IMR-90 (cell line): ENCODE measurements at regions not wholly inside any gene's neighbourhood (a gene's known extent, or its start where the extent isn't known, plus 50 kb on each side); places are given as distances from the start of the nearest gene placed in this dataset.

Experiments
- NFE2L2 ChIP-seq: fragments of 150-350 bp; IDR thresholded peaks from 2 replicates; pipeline ENCODE4 v1.6.1; 2016; ENCODE audit warnings: low read depth, mild to moderate bottlenecking, low read length
- POLR2A ChIP-seq: IDR thresholded peaks from 2 replicates; pipeline ENCODE4 v1.6.1; 2012; ENCODE audit warnings: mild to moderate bottlenecking, low read depth, low read length
- TF ChIP-seq, protein P1 (sequence below): conservative IDR thresholded peaks from 2 replicates; pipeline ENCODE4 v1.5.1; 2012; ENCODE audit warnings: mild to moderate bottlenecking, low read depth, low read length, improper control_type of control experiment

DNA sequence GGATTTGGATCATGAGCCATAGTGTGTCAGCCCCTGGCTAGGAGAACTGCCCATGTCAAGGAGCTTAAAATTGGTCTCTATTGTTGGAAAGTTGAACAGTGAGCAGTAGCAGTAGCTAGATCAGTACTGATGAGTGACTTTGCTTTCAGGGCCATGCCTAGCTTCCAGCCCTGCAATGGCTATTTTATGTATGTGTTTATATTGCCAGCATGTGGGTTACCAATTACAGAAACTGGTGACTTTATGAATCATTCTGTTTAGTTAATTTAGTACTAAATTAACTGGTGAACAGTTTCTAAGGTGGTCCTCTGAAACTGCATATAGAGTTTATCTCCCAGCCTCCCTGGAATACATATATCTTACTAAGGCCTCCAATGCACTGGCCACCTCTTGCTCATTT lies 908.1 kb upstream of the ALCAM start:
- TF ChIP-seq, protein P1, sequence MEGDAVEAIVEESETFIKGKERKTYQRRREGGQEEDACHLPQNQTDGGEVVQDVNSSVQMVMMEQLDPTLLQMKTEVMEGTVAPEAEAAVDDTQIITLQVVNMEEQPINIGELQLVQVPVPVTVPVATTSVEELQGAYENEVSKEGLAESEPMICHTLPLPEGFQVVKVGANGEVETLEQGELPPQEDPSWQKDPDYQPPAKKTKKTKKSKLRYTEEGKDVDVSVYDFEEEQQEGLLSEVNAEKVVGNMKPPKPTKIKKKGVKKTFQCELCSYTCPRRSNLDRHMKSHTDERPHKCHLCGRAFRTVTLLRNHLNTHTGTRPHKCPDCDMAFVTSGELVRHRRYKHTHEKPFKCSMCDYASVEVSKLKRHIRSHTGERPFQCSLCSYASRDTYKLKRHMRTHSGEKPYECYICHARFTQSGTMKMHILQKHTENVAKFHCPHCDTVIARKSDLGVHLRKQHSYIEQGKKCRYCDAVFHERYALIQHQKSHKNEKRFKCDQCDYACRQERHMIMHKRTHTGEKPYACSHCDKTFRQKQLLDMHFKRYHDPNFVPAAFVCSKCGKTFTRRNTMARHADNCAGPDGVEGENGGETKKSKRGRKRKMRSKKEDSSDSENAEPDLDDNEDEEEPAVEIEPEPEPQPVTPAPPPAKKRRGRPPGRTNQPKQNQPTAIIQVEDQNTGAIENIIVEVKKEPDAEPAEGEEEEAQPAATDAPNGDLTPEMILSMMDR: no peak
- no peak for TF ChIP-seq POLR2A
- TF ChIP-seq NFE2L2: no peak
